H9 (cell line): ENCODE measurements at regions not wholly inside any gene's neighbourhood (a gene's known extent, or its start where the extent isn't known, plus 50 kb on each side); places are given as distances from the start of the nearest gene placed in this dataset.
A peak's percentile ranks its signal among the peaks of the same experiment; 100 is the strongest.

Source experiments
- DNase-seq: peaks from one replicate; pipeline ENCODE4 v3.0.0-alpha.2; 2017
- H2AFZ ChIP-seq: one replicate; pipeline ENCODE4 v1.6.1; 2013; ENCODE audit warnings: mild to moderate bottlenecking, low read length, control low read depth, moderate library complexity
- H2AK5ac ChIP-seq: 2 replicates; pipeline ENCODE4 v1.6.1; 2013; ENCODE audit warnings: low read length, control low read depth, mixed read lengths; ENCODE audit not compliant: insufficient read length
- H2BK120ac ChIP-seq: one replicate; pipeline ENCODE4 v1.6.1; 2013; ENCODE audit warnings: low read depth, mild to moderate bottlenecking, low read length, control low read depth, inconsistent platforms; ENCODE audit not compliant: poor library complexity, severe bottlenecking
- H2BK12ac ChIP-seq: 2 replicates; pipeline ENCODE4 v1.6.1; 2013; ENCODE audit warnings: low read length, control low read depth, mixed read lengths, low read depth; ENCODE audit not compliant: insufficient read length
- H2BK15ac ChIP-seq: 2 replicates; pipeline ENCODE4 v1.6.1; 2013; ENCODE audit warnings: low read depth, low read length, control low read depth
- H2BK20ac ChIP-seq: one replicate; pipeline ENCODE4 v1.6.1; 2013; ENCODE audit warnings: low read depth, mild to moderate bottlenecking, low read length, control low read depth, inconsistent platforms; ENCODE audit not compliant: poor library complexity, severe bottlenecking
- H2BK5ac ChIP-seq: 2 replicates; pipeline ENCODE4 v1.6.1; 2013; ENCODE audit warnings: low read length, control low read depth, mixed read lengths; ENCODE audit not compliant: insufficient read length
- H3K14ac ChIP-seq: 2 replicates; pipeline ENCODE4 v1.6.1; 2013; ENCODE audit warnings: low read length, control low read depth; ENCODE audit not compliant: insufficient read depth
- H3K18ac ChIP-seq: 2 replicates; pipeline ENCODE4 v1.6.1; 2013; ENCODE audit warnings: low read depth, mild to moderate bottlenecking, mixed read lengths, low read length, control low read depth; ENCODE audit not compliant: insufficient read length
- H3K23ac ChIP-seq: 2 replicates; pipeline ENCODE4 v1.6.1; 2013; ENCODE audit warnings: low read length, control low read depth, mixed read lengths, low read depth; ENCODE audit not compliant: insufficient read length
- H3K23me2 ChIP-seq: 2 replicates; pipeline ENCODE4 v1.6.1; 2013; ENCODE audit warnings: low read depth, mild to moderate bottlenecking, mixed read lengths, low read length, control low read depth; ENCODE audit not compliant: insufficient read length, poor library complexity, severe bottlenecking
- H3K27ac ChIP-seq: 2 replicates; pipeline ENCODE4 v1.5.1; 2013; ENCODE audit warnings: low read length, control low read depth, mixed read lengths, low read depth; ENCODE audit not compliant: insufficient read length
- H3K27me3 ChIP-seq: 2 replicates; pipeline ENCODE4 v1.6.1; 2013; ENCODE audit warnings: low read length, control low read depth, inconsistent platforms; ENCODE audit not compliant: insufficient read depth
- H3K4ac ChIP-seq: 2 replicates; pipeline ENCODE4 v1.6.1; 2013; ENCODE audit warnings: low read depth, mild to moderate bottlenecking, control low read depth, inconsistent platforms, low read length, moderate library complexity
- H3K4me1 ChIP-seq: 2 replicates; pipeline ENCODE4 v1.6.1; 2013; ENCODE audit warnings: low read length, control low read depth, inconsistent platforms; ENCODE audit not compliant: insufficient read depth
- H3K4me2 ChIP-seq: 2 replicates; pipeline ENCODE4 v1.6.1; 2013; ENCODE audit warnings: low read length, control low read depth, mixed read lengths; ENCODE audit not compliant: insufficient read length, insufficient read depth
- H3K56ac ChIP-seq: 2 replicates; pipeline ENCODE4 v1.6.1; 2013; ENCODE audit warnings: low read depth, mild to moderate bottlenecking, mixed read lengths, low read length, control low read depth; ENCODE audit not compliant: insufficient read length
- H3K79me1 ChIP-seq: 2 replicates; pipeline ENCODE4 v1.6.1; 2013; ENCODE audit warnings: low read depth, mild to moderate bottlenecking, moderate library complexity, low read length, control low read depth, inconsistent platforms; ENCODE audit not compliant: insufficient read depth, poor library complexity, severe bottlenecking
- H3K79me2 ChIP-seq: 2 replicates; pipeline ENCODE4 v1.6.1; 2013; ENCODE audit warnings: low read length, control low read depth, inconsistent platforms; ENCODE audit not compliant: insufficient read depth
- H3K9ac ChIP-seq: 2 replicates; pipeline ENCODE4 v1.6.1; 2013; ENCODE audit warnings: low read length, control low read depth, mixed read lengths; ENCODE audit not compliant: insufficient read length; ENCODE audit errors: extremely low read depth
- H3K9me3 ChIP-seq: one replicate; pipeline ENCODE4 v1.6.1; 2013; ENCODE audit warnings: low read depth, low read length, inconsistent platforms; ENCODE audit not compliant: control insufficient read depth
- H3T11ph ChIP-seq: one replicate; pipeline ENCODE4 v1.6.1; 2013; ENCODE audit warnings: mild to moderate bottlenecking, low read length, control low read depth, inconsistent platforms
- H4K20me1 ChIP-seq: one replicate; pipeline ENCODE4 v1.6.1; 2013; ENCODE audit not compliant: control insufficient read depth, insufficient read length, insufficient read depth
- H4K5ac ChIP-seq: 2 replicates; pipeline ENCODE4 v1.6.1; 2013; ENCODE audit warnings: low read depth, mild to moderate bottlenecking, mixed read lengths, low read length, control low read depth; ENCODE audit not compliant: insufficient read length
- H4K8ac ChIP-seq: replicated peaks from 2 replicates; pipeline ENCODE4 v1.6.1; 2013; ENCODE audit warnings: low read length, control low read depth, mixed read lengths, low read depth; ENCODE audit not compliant: insufficient read length
- H4K91ac ChIP-seq: 2 replicates; pipeline ENCODE4 v1.6.1; 2013; ENCODE audit warnings: low read depth, mild to moderate bottlenecking, moderate library complexity, mixed read lengths, low read length, control low read depth; ENCODE audit not compliant: insufficient read length
- H3K27ac Mint-ChIP-seq, 3 experiments: 2 replicates in 2 of 3; 3 replicates in 1 of 3; pipeline ENCODE4 v1.8.0; 2020 to 2021; ENCODE audit warnings: mixed read lengths in 3 of 3, mild to moderate bottlenecking in 1 of 3, moderate library complexity in 1 of 3
- H3K27me3 Mint-ChIP-seq: 2 replicates; pipeline ENCODE4 v1.8.0; 2021; ENCODE audit warnings: low read depth, mild to moderate bottlenecking, moderate library complexity, mixed read lengths
- H3K36me3 Mint-ChIP-seq, 3 experiments: 2 replicates in 2 of 3; 3 replicates in 1 of 3; pipeline ENCODE4 v1.8.0; 2020 to 2021; ENCODE audit warnings: low read depth in 3 of 3, mixed read lengths in 3 of 3; ENCODE audit not compliant: insufficient read depth in 1 of 3
- H3K4me1 Mint-ChIP-seq, 2 experiments: 2 replicates each; pipeline ENCODE4 v1.8.0; 2020; ENCODE audit warnings: mixed read lengths in 2 of 2
- H3K4me3 Mint-ChIP-seq, 2 experiments: 2 replicates in 1 of 2; 3 replicates in 1 of 2; pipeline ENCODE4 v1.8.0; 2020 to 2021; ENCODE audit warnings: mild to moderate bottlenecking in 2 of 2, mixed read lengths in 2 of 2, moderate library complexity in 1 of 2
- H3K9me3 Mint-ChIP-seq, 2 experiments: 2 replicates in 1 of 2; 3 replicates in 1 of 2; pipeline ENCODE4 v1.8.0; 2020; ENCODE audit warnings: mild to moderate bottlenecking in 2 of 2, mixed read lengths in 2 of 2, moderate library complexity in 1 of 2
- WGBS: extraction: QIAGEN DNeasy Blood & Tissue Kit; methylation state at CpG from one replicate; pipeline ENCODE4 v1.1.7; 2013; ENCODE audit warnings: missing lambda C conversion rate, low lambda C conversion rate, mixed read lengths; ENCODE audit not compliant: insufficient read length; ENCODE audit errors: extremely low coverage; 5-methylcytosine and 5-hydroxymethylcytosine counted together
- TF ChIP-seq, protein P1 (sequence below): fragments of 200-600 bp; sonication (generic); conservative IDR thresholded peaks from 3 replicates; pipeline ENCODE4 v1.8.0; 2021; ENCODE audit warnings: antibody characterized with exemption, mild to moderate bottlenecking

DNA sequence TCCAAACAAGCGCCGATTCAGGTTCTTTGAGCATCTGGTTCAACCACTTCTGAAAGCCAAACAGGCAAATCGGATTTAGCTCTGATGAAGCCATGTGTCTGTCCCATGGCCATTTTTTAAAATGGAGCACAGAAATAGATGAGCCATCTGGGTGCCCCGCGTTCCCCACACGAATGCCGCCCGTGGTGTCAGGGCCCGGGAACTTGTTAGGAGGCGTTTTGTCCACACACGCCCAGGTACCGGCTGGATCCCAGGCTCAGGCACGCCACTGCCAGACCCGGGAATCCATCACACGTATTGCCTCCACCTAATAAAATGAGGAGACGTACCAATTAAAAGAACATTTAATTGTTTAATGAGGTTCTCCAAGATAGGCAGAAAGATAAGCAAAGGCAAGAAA lies 374.4 kb upstream of the SALL3 start:
- no peak overlapping the region for H3K14ac ChIP-seq
- no peaks in the 10 kb centered on the region for H3K27me3 ChIP-seq
- H4K91ac ChIP-seq: no peak overlapping the region

More for the DNA sequence above, 374.4 kb upstream of the SALL3 start:
- H3K79me1 ChIP-seq: no peaks in the 10 kb centered on the region
- H2BK15ac ChIP-seq: no peak overlapping the region
- H3T11ph ChIP-seq: no peak overlapping the region
- H3K9me3 ChIP-seq: no peaks in the 10 kb centered on the region
- no peaks in the 10 kb centered on the region for H3K4me1 ChIP-seq
- H3K36me3 Mint-ChIP-seq: peaks cover 0 to 2% (median 0%) of the 10 kb centered on the region in 3 experiments; a peak in 2 of 7 replicates
- H3K4ac ChIP-seq: no peak overlapping the region
- H4K5ac ChIP-seq: no peak overlapping the region
- no peak overlapping the region for H2BK20ac ChIP-seq
- no peak overlapping the region for H2BK5ac ChIP-seq
- H3K23ac ChIP-seq: no peak overlapping the region
- no peak overlapping the region for H2BK12ac ChIP-seq
- no peak overlapping the region for H3K27ac Mint-ChIP-seq
- peaks cover 2% of the 10 kb centered on the region; the same call in 1 of the 2 replicates for H3K27me3 Mint-ChIP-seq
- H3K79me2 ChIP-seq: no peaks in the 10 kb centered on the region
- H3K4me1 Mint-ChIP-seq: 0 out of 4 replicates have a peak, but pooled peaks cover 0 to 7% of the 10 kb centered on the region in 2 experiments
- H3K4me3 Mint-ChIP-seq: no peak overlapping the region
- WGBS: no CpG with 5 or more reads among the region's 16 CpGs
- no peak overlapping the region for H3K18ac ChIP-seq
- no peak overlapping the region for H2AK5ac ChIP-seq
- H3K23me2 ChIP-seq: no peaks in the 10 kb centered on the region
- no peak overlapping the region for H2AFZ ChIP-seq
- peaks cover 4 to 9% of the 10 kb centered on the region in 2 experiments; a peak in 3 of 5 replicates for H3K9me3 Mint-ChIP-seq
- no peak overlapping the region for H4K8ac ChIP-seq
- TF ChIP-seq, protein P1, sequence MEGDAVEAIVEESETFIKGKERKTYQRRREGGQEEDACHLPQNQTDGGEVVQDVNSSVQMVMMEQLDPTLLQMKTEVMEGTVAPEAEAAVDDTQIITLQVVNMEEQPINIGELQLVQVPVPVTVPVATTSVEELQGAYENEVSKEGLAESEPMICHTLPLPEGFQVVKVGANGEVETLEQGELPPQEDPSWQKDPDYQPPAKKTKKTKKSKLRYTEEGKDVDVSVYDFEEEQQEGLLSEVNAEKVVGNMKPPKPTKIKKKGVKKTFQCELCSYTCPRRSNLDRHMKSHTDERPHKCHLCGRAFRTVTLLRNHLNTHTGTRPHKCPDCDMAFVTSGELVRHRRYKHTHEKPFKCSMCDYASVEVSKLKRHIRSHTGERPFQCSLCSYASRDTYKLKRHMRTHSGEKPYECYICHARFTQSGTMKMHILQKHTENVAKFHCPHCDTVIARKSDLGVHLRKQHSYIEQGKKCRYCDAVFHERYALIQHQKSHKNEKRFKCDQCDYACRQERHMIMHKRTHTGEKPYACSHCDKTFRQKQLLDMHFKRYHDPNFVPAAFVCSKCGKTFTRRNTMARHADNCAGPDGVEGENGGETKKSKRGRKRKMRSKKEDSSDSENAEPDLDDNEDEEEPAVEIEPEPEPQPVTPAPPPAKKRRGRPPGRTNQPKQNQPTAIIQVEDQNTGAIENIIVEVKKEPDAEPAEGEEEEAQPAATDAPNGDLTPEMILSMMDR: no peak
- DNase-seq: peak; percentile 14
- no peak overlapping the region for H3K4me2 ChIP-seq
- H3K27ac ChIP-seq: no peak overlapping the region
- no peaks in the 10 kb centered on the region for H4K20me1 ChIP-seq
- H3K9ac ChIP-seq: no peak overlapping the region
- H3K56ac ChIP-seq: no peak overlapping the region
- no peak overlapping the region for H2BK120ac ChIP-seq
